ENCODE measurements at regions not wholly inside any gene's neighbourhood (a gene's known extent, or its start where the extent isn't known, plus 50 kb on each side); places are given as distances from the start of the nearest gene placed in this dataset.

- H3K9me3 Mint-ChIP-seq, result no peaks in the 10 kb centered on the region
- DNase-seq, result no peak
- Histone ChIP-seq H3K4me1 (ENCODE audit: control insufficient read depth, insufficient read depth, low read length) (no peaks in the 10 kb centered on the region), H3K27me3 (ENCODE audit: control insufficient read depth, insufficient read depth, low read length, poor library complexity, severe bottlenecking) (no peaks in the 10 kb centered on the region), H3K36me3 (ENCODE audit: control insufficient read depth, insufficient read depth, low read length) (no peaks in the 10 kb centered on the region), H3K4me3 (ENCODE audit: low read length) (no peak overlapping the region), H3K27ac (ENCODE audit: low read depth, low read length) (no peak overlapping the region), H3K9me3 (ENCODE audit: control insufficient read depth, low read length) (no peaks in the 10 kb centered on the region), H3K9ac (ENCODE audit: extremely low read depth, low read length, poor library complexity, severe bottlenecking) (no peak overlapping the region)
- no peak overlapping the region for H3K4me3 Mint-ChIP-seq
- WGBS, 2 experiments (ENCODE audit: insufficient coverage in 1 of 2, insufficient read length in 1 of 2), result 97% methylated on average over 4 of the region's 4 CpGs; no CpG with 5 or more reads in 1 of the 2 experiments
- TF ChIP-seq, protein P1, sequence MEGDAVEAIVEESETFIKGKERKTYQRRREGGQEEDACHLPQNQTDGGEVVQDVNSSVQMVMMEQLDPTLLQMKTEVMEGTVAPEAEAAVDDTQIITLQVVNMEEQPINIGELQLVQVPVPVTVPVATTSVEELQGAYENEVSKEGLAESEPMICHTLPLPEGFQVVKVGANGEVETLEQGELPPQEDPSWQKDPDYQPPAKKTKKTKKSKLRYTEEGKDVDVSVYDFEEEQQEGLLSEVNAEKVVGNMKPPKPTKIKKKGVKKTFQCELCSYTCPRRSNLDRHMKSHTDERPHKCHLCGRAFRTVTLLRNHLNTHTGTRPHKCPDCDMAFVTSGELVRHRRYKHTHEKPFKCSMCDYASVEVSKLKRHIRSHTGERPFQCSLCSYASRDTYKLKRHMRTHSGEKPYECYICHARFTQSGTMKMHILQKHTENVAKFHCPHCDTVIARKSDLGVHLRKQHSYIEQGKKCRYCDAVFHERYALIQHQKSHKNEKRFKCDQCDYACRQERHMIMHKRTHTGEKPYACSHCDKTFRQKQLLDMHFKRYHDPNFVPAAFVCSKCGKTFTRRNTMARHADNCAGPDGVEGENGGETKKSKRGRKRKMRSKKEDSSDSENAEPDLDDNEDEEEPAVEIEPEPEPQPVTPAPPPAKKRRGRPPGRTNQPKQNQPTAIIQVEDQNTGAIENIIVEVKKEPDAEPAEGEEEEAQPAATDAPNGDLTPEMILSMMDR (conservative IDR thresholded peaks at IDR 0.05), result no peak
- no peaks in the 10 kb centered on the region for H3K27me3 Mint-ChIP-seq (ENCODE audit: insufficient read depth)
- H3K27ac Mint-ChIP-seq, result no peak overlapping the region
- H3K36me3 Mint-ChIP-seq (ENCODE audit: low read depth), result no peaks in the 10 kb centered on the region
- no peaks in the 10 kb centered on the region for H3K4me1 Mint-ChIP-seq
Measured at GRCh38 chr3:164604687-164605086, 473.6 kb downstream of the SI start.

DNA sequence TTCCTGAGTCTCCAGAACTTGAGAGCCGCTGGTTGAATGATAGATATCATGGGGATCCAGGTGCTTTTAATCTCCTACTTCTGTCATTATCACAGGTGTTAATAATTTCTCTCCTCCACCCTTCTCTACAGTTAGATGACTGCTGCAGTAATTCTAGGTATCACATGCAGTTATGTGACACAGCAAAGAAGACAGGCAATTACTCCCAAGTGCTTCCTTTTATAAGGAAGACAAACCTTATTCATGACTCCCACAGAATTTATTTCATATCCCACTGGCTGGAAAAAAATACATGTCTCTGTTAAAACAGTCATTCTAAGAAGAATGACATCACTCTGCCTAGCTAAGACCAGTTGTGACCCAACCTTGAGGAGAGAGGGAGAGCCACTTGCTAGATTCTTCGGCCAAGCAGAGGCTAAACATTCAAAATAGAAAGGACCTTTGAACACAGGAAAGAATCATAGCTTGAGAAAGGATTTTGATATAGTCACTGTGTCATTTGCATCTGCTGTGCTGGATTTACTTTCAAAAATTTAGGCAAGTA is 500.6 kb downstream of the SI start:
- no peaks in the 10 kb centered on the region for H3K36me3 Mint-ChIP-seq (ENCODE audit: low read depth)
- no peak overlapping the region for H3K27ac ChIP-seq (ENCODE audit: low read depth, low read length)
- H3K9me3 Mint-ChIP-seq, result no peaks in the 10 kb centered on the region
- H3K4me1 Mint-ChIP-seq, result no peaks in the 10 kb centered on the region
- no peaks in the 10 kb centered on the region for H3K9me3 ChIP-seq (ENCODE audit: control insufficient read depth, low read length)
- H3K9ac ChIP-seq (ENCODE audit: extremely low read depth, low read length, poor library complexity, severe bottlenecking), result no peak overlapping the region
- no peak for DNase-seq
- no peak overlapping the region for H3K4me3 Mint-ChIP-seq
- H3K27me3 Mint-ChIP-seq (ENCODE audit: insufficient read depth), result no peaks in the 10 kb centered on the region
- TF ChIP-seq, protein P1 (conservative IDR thresholded peaks at IDR 0.05), result no peak
- no peak overlapping the region for H3K4me3 ChIP-seq (ENCODE audit: low read length)
- no peaks in the 10 kb centered on the region for H3K27me3 ChIP-seq (ENCODE audit: control insufficient read depth, insufficient read depth, low read length, poor library complexity, severe bottlenecking)
- no peak overlapping the region for H3K27ac Mint-ChIP-seq
- H3K36me3 ChIP-seq (ENCODE audit: control insufficient read depth, insufficient read depth, low read length), result no peaks in the 10 kb centered on the region
- whole genome bisulfite sequencing, 2 experiments (ENCODE audit: insufficient coverage in 1 of 2, insufficient read length in 1 of 2), result 96 to 100% methylated on average over 1 to 2 of the region's 2 CpGs
- no peaks in the 10 kb centered on the region for H3K4me1 ChIP-seq (ENCODE audit: control insufficient read depth, insufficient read depth, low read length)

GRCh38 chr3:164572436-164572835 is 505.9 kb downstream of the SI start:
- H3K27me3 Mint-ChIP-seq (ENCODE audit: insufficient read depth), result no peaks in the 10 kb centered on the region
- H3K4me1 Mint-ChIP-seq, result no peaks in the 10 kb centered on the region
- no peak overlapping the region for H3K27ac Mint-ChIP-seq
- no peak for DNase-seq
- H3K4me3 Mint-ChIP-seq, result no peak overlapping the region
- Histone ChIP-seq H3K27ac (ENCODE audit: low read depth, low read length) (no peak overlapping the region), H3K4me3 (ENCODE audit: low read length) (no peak overlapping the region), H3K9me3 (ENCODE audit: control insufficient read depth, low read length) (no peaks in the 10 kb centered on the region), H3K4me1 (ENCODE audit: control insufficient read depth, insufficient read depth, low read length) (no peaks in the 10 kb centered on the region), H3K36me3 (ENCODE audit: control insufficient read depth, insufficient read depth, low read length) (no peaks in the 10 kb centered on the region), H3K27me3 (ENCODE audit: control insufficient read depth, insufficient read depth, low read length, poor library complexity, severe bottlenecking) (no peaks in the 10 kb centered on the region), H3K9ac (ENCODE audit: extremely low read depth, low read length, poor library complexity, severe bottlenecking) (no peak overlapping the region)
- no peaks in the 10 kb centered on the region for H3K36me3 Mint-ChIP-seq (ENCODE audit: low read depth)
- no peaks in the 10 kb centered on the region for H3K9me3 Mint-ChIP-seq
- WGBS, 2 experiments (ENCODE audit: insufficient coverage in 1 of 2, insufficient read length in 1 of 2), result 87 to 96% methylated on average over 3 to 4 of the region's 4 CpGs
- TF ChIP-seq, protein P1 (conservative IDR thresholded peaks at IDR 0.05), result no peak
